PFSK-1 (cell line): ENCODE measurements at regions not wholly inside any gene's neighbourhood (a gene's known extent, or its start where the extent isn't known, plus 50 kb on each side); places are given as distances from the start of the nearest gene placed in this dataset.

Source experiments
- FOXP2 ChIP-seq: optimal IDR thresholded peaks from 2 replicates; pipeline ENCODE3; 2011; ENCODE audit warnings: borderline replicate concordance, control low read depth, inconsistent platforms; ENCODE audit not compliant: insufficient read depth; ENCODE audit errors: extremely low read length, extremely low read depth
- POLR2AphosphoS5 ChIP-seq: IDR thresholded peaks from 2 replicates; pipeline ENCODE4 v1.6.1; 2012; ENCODE audit warnings: low read depth, mild to moderate bottlenecking, control low read depth, low read length, moderate library complexity
- REST ChIP-seq, 2 experiments: IDR thresholded peaks; 2 replicates each; pipeline versions ENCODE4 v1.6.1 to v1.8.0; 2011 to 2012; ENCODE audit warnings: low read depth in 2 of 2, low read length in 2 of 2, control low read depth in 1 of 2, inconsistent platforms in 1 of 2, mild to moderate bottlenecking in 1 of 2, moderate library complexity in 1 of 2; ENCODE audit not compliant: insufficient read depth in 1 of 2
- SIN3A ChIP-seq: IDR thresholded peaks from 2 replicates; pipeline ENCODE4 v1.6.1; 2012; ENCODE audit warnings: mild to moderate bottlenecking, low read length, moderate library complexity, borderline replicate concordance; ENCODE audit not compliant: insufficient read depth
- TAF1 ChIP-seq: IDR thresholded peaks from 2 replicates; pipeline ENCODE4 v1.6.1; 2012; ENCODE audit warnings: low read length, control low read depth, borderline replicate concordance; ENCODE audit not compliant: insufficient read depth

- TF ChIP-seq SIN3A, result no peak
- no peak for TF ChIP-seq POLR2AphosphoS5
- no peak for TF ChIP-seq TAF1
- no peak for TF ChIP-seq FOXP2
- no peak for TF ChIP-seq REST (IDR thresholded peaks at IDR 0.05; ENCODE audit: insufficient read depth in 1 of 2, low read depth in 2 of 2, low read length in 2 of 2)
Observed at GRCh38 chr3:30162579-30162978, 443.8 kb upstream of the TGFBR2 start.

- TF ChIP-seq FOXP2 (no peak), TAF1 (no peak), REST (IDR thresholded peaks at IDR 0.05; ENCODE audit: insufficient read depth in 1 of 2, low read depth in 2 of 2, low read length in 2 of 2) (no peak), POLR2AphosphoS5 (no peak), SIN3A (no peak)
Observed at GRCh38 chr3:30166535-30166934, 439.9 kb upstream of the TGFBR2 start.

- no peak for TF ChIP-seq TAF1
- no peak for TF ChIP-seq REST (IDR thresholded peaks at IDR 0.05; ENCODE audit: insufficient read depth in 1 of 2, low read depth in 2 of 2, low read length in 2 of 2)
- TF ChIP-seq POLR2AphosphoS5, result no peak
- TF ChIP-seq FOXP2, result no peak
- no peak for TF ChIP-seq SIN3A
Observed at GRCh38 chr3:30167541-30168011, 438.8 kb upstream of the TGFBR2 start.

- TF ChIP-seq SIN3A (no peak), TAF1 (no peak), FOXP2 (no peak), POLR2AphosphoS5 (no peak), REST (IDR thresholded peaks at IDR 0.05; ENCODE audit: insufficient read depth in 1 of 2, low read depth in 2 of 2, low read length in 2 of 2) (no peak)
Observed at GRCh38 chr3:30169487-30169886, 436.9 kb upstream of the TGFBR2 start.
